SK-N-MC (cell line): ENCODE measurements at regions not wholly inside any gene's neighbourhood (a gene's known extent, or its start where the extent isn't known, plus 50 kb on each side); places are given as distances from the start of the nearest gene placed in this dataset.

Source experiments
- EZH2 ChIP-seq: fragments of 200-600 bp; sonication (generic); IDR thresholded peaks from one replicate; pipeline ENCODE4 v1.6.1; 2017; ENCODE audit warnings: antibody characterized with exemption
- FOXP2 ChIP-seq: optimal IDR thresholded peaks from 2 replicates; pipeline ENCODE3; 2011; ENCODE audit warnings: mild to moderate bottlenecking, moderate library complexity; ENCODE audit not compliant: insufficient read depth; ENCODE audit errors: extremely low read length, control extremely low read depth

GRCh38 chr3:80470433-80470832, 702.6 kb upstream of the ROBO1 start:
- TF ChIP-seq EZH2 (no peak), FOXP2 (no peak)
